Spleen (tissue), 11 donors: ENCODE measurements at regions not wholly inside any gene's neighbourhood (a gene's known extent, or its start where the extent isn't known, plus 50 kb on each side); places are given as distances from the start of the nearest gene placed in this dataset.

Experiments
- DNase-seq: peaks from one replicate; pipeline ENCODE4 v3.0.0-alpha.2; 2020
- H3K27ac ChIP-seq, 8 donors: fragments of 200-600 bp; sonication (generic) in 7 of 8; 1 replicate in 4 of 8; 2 replicates in 4 of 8; pipeline versions ENCODE4 v1.5.0 to v1.8.0; 2016 to 2021; ENCODE audit warnings: inconsistent platforms in 4 of 8, mild to moderate bottlenecking in 4 of 8, moderate library complexity in 1 of 8
- H3K27me3 ChIP-seq, 7 donors: fragments of 200-600 bp; sonication (generic) in 6 of 7; replicated peaks in 1 of 7; 1 replicate in 4 of 7; 2 replicates in 3 of 7; pipeline versions ENCODE4 v1.5.0 to v1.8.0; 2016 to 2021; ENCODE audit warnings: inconsistent platforms in 3 of 7, mild to moderate bottlenecking in 1 of 7
- H3K36me3 ChIP-seq, 6 donors: fragments of 200-600 bp; sonication (generic) in 5 of 6; 1 replicate in 4 of 6; 2 replicates in 2 of 6; pipeline versions ENCODE4 v1.5.0 to v1.8.0; 2016 to 2021; ENCODE audit warnings: inconsistent platforms in 2 of 6
- H3K4me1 ChIP-seq, 6 donors: fragments of 200-600 bp; sonication (generic) in 5 of 6; 1 replicate in 3 of 6; 2 replicates in 3 of 6; pipeline versions ENCODE4 v1.5.0 to v1.8.0; 2016 to 2021; ENCODE audit warnings: inconsistent platforms in 3 of 6
- H3K4me3 ChIP-seq, 8 donors: fragments of 200-600 bp; sonication (generic) in 7 of 8; 1 replicate in 4 of 8; 2 replicates in 4 of 8; pipeline versions ENCODE4 v1.5.0 to v1.8.0; 2016 to 2021; ENCODE audit warnings: inconsistent platforms in 4 of 8, mild to moderate bottlenecking in 4 of 8, moderate library complexity in 2 of 8
- H3K9me3 ChIP-seq, 8 donors: fragments of 200-600 bp; sonication (generic) in 7 of 8; 1 replicate in 4 of 8; 2 replicates in 4 of 8; pipeline versions ENCODE4 v1.5.0 to v1.8.0; 2016 to 2021; ENCODE audit warnings: inconsistent platforms in 4 of 8
- POLR2A ChIP-seq, 3 donors: fragments of 450-650 bp; IDR thresholded peaks; one replicate each; pipeline ENCODE4 v1.5.1; 2017; ENCODE audit warnings: antibody characterized with exemption in 3 of 3, mild to moderate bottlenecking in 1 of 3
- POLR2AphosphoS5 ChIP-seq, 3 donors: sonication (generic); formaldehyde crosslinking; IDR thresholded peaks; one replicate each; pipeline ENCODE4 v1.5.1; 2017; ENCODE audit warnings: antibody characterized with exemption in 3 of 3
- WGBS, 5 donors: extraction: QIAGEN DNeasy Blood & Tissue Kit in 3 of 5; methylation state at CpG; one replicate each; pipeline versions ENCODE4 v1.1.5 to v1.1.7; 2013 to 2018; 5-methylcytosine and 5-hydroxymethylcytosine counted together
- intact Hi-C: fragments of 100-400 bp; cut with DNase I; formaldehyde crosslinking; loops from one replicate; pipeline ENCODE4 v1.15.0; 2023; ENCODE audit warnings: low total_unique reads
- TF ChIP-seq, protein P1 (sequence below), 11 experiments: fragments of 200-600 bp in 7 of 11; fragments of 450-650 bp in 4 of 11; sonication (generic) in 4 of 11; IDR thresholded peaks in 8 of 11; conservative IDR thresholded peaks in 3 of 11; 1 replicate in 7 of 11; 2 replicates in 4 of 11; pipeline versions ENCODE4 v1.4.0 to v1.8.0; 2016 to 2021; ENCODE audit warnings: antibody characterized with exemption in 11 of 11, inconsistent platforms in 4 of 11, mild to moderate bottlenecking in 1 of 11
- donor health status: healthy with polysubstance abuse.
- donor health status: DM: no; HTN: no; CAD: no; lungs with moderate emphysema.
- donor health status: DM: no; HTN: no; CAD: no.
- donor health status: Bipolar disorder and iron deficiency.
- donor health status: healthy.
- donor health status: DM: no; HTN: no; CAD: no.
- donor health status: DM: yes; HTN: yes; CAD: no.

DNA sequence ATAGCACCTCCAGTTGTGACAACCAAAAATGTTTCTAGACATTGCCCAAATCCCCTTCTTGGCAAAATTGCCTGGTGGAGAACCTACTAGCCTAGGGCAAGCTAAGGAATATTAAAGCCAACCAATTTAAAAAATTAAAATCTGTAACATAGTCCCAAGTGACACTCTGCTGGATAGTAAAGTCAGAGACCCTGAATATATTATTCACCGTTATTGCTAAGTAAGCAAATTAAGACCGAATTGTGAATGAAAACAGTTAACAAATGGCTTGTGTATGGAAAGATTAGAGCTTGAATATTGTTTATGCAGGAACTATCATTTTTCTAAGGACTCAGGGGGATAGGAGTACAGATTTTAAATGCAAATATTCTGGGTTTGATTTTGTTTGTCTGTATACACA is 208.1 kb downstream of the DMAC1 start:
- no peak for TF ChIP-seq POLR2A (IDR thresholded peaks at IDR 0.05)
- TF ChIP-seq, protein P1, sequence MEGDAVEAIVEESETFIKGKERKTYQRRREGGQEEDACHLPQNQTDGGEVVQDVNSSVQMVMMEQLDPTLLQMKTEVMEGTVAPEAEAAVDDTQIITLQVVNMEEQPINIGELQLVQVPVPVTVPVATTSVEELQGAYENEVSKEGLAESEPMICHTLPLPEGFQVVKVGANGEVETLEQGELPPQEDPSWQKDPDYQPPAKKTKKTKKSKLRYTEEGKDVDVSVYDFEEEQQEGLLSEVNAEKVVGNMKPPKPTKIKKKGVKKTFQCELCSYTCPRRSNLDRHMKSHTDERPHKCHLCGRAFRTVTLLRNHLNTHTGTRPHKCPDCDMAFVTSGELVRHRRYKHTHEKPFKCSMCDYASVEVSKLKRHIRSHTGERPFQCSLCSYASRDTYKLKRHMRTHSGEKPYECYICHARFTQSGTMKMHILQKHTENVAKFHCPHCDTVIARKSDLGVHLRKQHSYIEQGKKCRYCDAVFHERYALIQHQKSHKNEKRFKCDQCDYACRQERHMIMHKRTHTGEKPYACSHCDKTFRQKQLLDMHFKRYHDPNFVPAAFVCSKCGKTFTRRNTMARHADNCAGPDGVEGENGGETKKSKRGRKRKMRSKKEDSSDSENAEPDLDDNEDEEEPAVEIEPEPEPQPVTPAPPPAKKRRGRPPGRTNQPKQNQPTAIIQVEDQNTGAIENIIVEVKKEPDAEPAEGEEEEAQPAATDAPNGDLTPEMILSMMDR (IDR thresholded peaks at IDR 0.05 in 8 of 11, conservative IDR thresholded peaks at IDR 0.05 in 3 of 11): no peak
- TF ChIP-seq POLR2AphosphoS5 (IDR thresholded peaks at IDR 0.05): no peak
- 82 to 97% (median 92%) methylated on average over 2 of the region's 2 CpGs for WGBS, 5 donors
- H3K4me1 ChIP-seq: no peaks in the 10 kb centered on the region
- intact Hi-C loops: no loop called here
- no peak overlapping the region for H3K4me3 ChIP-seq
- peaks cover 0 to 24% (median 18%) of the 10 kb centered on the region in 8 donors for H3K9me3 ChIP-seq
- no peak overlapping the region for H3K27ac ChIP-seq
- H3K36me3 ChIP-seq: no peaks in the 10 kb centered on the region
- H3K27me3 ChIP-seq: no peaks in the 10 kb centered on the region
- DNase-seq: no peak

DNA sequence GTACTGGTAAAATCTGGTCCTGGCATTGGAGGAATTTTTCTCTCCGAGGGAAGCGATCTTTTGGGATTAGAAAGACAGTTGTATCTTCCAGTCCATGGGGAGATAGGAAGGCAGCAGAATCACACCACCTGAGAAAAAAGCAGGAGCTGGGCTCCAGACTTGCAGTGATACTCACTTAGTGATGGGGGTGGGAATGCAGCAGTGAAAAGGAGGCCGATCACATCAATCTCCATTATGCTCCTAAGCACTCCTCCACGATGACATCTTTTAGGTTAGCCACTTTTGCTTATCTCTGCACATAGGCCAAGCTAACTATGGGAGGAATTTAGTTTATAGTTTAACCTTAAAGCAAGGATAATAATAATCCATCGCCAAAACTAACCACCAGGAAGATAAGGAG is 219.0 kb downstream of the DMAC1 start:
- DNase-seq: no peak
- TF ChIP-seq, protein P1 (IDR thresholded peaks at IDR 0.05 in 8 of 11, conservative IDR thresholded peaks at IDR 0.05 in 3 of 11): no peak
- TF ChIP-seq POLR2A (IDR thresholded peaks at IDR 0.05): no peak
- no peak for TF ChIP-seq POLR2AphosphoS5 (IDR thresholded peaks at IDR 0.05)
- H3K4me3 ChIP-seq: no peak overlapping the region
- no peaks in the 10 kb centered on the region for H3K4me1 ChIP-seq
- no peaks in the 10 kb centered on the region for H3K27me3 ChIP-seq
- intact Hi-C loops: no loop called here
- 67 to 91% (median 72%) methylated on average over 5 of the region's 5 CpGs for WGBS, 5 donors
- H3K36me3 ChIP-seq: no peaks in the 10 kb centered on the region
- no peaks in the 10 kb centered on the region for H3K9me3 ChIP-seq
- H3K27ac ChIP-seq: no peak overlapping the region

DNA sequence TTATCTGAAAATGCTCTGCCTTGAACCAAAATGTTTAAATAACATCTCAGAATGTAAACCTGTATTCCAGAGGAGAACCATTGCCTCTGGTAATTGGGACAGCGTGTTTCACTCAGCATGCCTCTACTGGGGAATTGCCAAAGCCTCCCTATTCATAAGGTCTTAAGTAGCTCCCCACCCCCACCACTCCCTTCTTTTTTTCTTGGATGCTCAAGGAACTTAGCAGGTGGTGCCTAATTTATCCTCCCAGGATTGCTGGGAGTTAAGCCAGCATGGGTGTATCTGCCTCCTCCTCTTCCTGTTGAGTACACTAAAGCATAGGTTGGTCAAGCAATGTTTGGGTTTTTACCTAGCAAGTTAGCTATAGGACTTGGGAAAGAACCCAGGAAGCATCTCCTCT is 220.2 kb downstream of the DMAC1 start:
- WGBS, 5 donors: 83 to 90% (median 85%) methylated on average over 1 of the region's 1 CpG
- Histone ChIP-seq H3K27me3 (no peaks in the 10 kb centered on the region), H3K4me1 (no peaks in the 10 kb centered on the region), H3K4me3 (no peak overlapping the region), H3K27ac (no peak overlapping the region), H3K9me3 (no peaks in the 10 kb centered on the region), H3K36me3 (no peaks in the 10 kb centered on the region)
- TF ChIP-seq, protein P1 (IDR thresholded peaks at IDR 0.05 in 8 of 11, conservative IDR thresholded peaks at IDR 0.05 in 3 of 11): no peak
- no peak for TF ChIP-seq POLR2A (IDR thresholded peaks at IDR 0.05)
- DNase-seq: no peak
- intact Hi-C loops: no loop called here

DNA sequence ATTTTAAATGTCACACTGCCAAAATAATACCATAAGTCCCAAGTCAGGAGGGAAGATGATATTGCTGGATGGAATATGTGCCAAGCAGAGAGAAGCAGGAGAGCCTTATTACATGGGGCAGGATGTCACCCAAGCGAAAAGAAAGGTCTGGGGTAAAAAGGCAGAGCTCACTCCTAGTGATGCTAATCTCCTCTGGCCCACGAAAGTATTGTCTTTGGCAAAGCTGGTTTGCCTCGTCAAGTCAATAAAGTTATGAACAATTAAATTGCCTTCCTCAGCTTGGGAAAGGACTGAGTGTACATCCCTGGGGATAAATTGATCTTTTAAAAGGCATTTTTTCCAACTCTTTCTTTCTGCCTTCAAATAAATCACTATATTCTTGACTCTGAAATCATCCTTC is 220.6 kb downstream of the DMAC1 start:
- intact Hi-C loops: no loop called here
- Histone ChIP-seq H3K4me1 (no peaks in the 10 kb centered on the region), H3K36me3 (no peaks in the 10 kb centered on the region), H3K27ac (no peak overlapping the region), H3K27me3 (no peaks in the 10 kb centered on the region), H3K4me3 (no peak overlapping the region), H3K9me3 (no peaks in the 10 kb centered on the region)
- DNase-seq: no peak
- 83 to 91% (median 84%) methylated on average over 3 of the region's 3 CpGs for WGBS, 5 donors
- no peak for TF ChIP-seq POLR2A (IDR thresholded peaks at IDR 0.05)
- TF ChIP-seq, protein P1 (IDR thresholded peaks at IDR 0.05 in 8 of 11, conservative IDR thresholded peaks at IDR 0.05 in 3 of 11): no peak
- no peak for TF ChIP-seq POLR2AphosphoS5 (IDR thresholded peaks at IDR 0.05)
